Upper lobe of left lung (tissue), 4 donors: ENCODE measurements at regions not wholly inside any gene's neighbourhood (a gene's known extent, or its start where the extent isn't known, plus 50 kb on each side); places are given as distances from the start of the nearest gene placed in this dataset.

ENCODE experiments used
- EP300 ChIP-seq, 4 donors: sonication (generic); formaldehyde crosslinking; IDR thresholded peaks; one replicate each; pipeline ENCODE4 v1.5.1; 2017; ENCODE audit warnings: antibody characterized with exemption in 4 of 4, control low read depth in 2 of 4
- POLR2A ChIP-seq, 4 donors: fragments of 450-650 bp; IDR thresholded peaks; one replicate each; pipeline ENCODE4 v1.5.1; 2016 to 2017; ENCODE audit warnings: antibody characterized with exemption in 4 of 4, mild to moderate bottlenecking in 2 of 4
- TF ChIP-seq, protein P1 (sequence below), 6 experiments: fragments of 450-650 bp in 4 of 6; fragments of 200-600 bp in 2 of 6; sonication (generic) in 2 of 6; IDR thresholded peaks; one replicate each; pipeline ENCODE4 v1.5.1; 2016 to 2019; ENCODE audit warnings: antibody characterized with exemption in 6 of 6

DNA sequence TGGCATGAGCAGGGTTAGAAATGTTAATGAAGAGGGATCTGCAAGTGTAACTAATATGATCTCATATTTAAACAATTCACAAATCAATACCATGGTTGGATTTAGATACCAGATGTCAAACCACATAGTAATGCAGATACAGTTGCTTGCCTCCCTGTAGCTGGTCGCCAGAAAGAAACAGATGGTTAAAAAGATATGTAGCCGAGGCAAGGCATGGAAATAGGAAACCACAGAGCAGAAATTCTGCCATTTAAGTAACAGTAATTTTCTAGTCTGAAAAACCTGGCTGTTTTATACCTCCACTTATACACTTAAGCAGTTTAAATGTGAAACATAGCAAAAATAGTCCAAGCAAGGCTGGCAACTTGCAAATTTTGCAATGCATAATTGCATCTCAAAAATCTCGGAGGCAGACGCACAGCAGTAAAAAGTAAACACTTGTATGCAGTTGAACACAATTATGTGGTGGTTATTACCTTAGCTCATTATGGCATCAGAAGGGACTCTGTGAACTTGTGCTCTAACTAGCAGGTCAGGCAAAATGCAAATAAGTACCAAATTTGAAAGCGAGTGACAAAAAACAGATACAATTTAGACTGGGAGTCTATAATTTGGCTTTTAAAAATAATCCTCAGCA, 126.8 kb downstream of the NAA11 start:
- TF ChIP-seq EP300 (IDR thresholded peaks at IDR 0.05) (no peak), POLR2A (IDR thresholded peaks at IDR 0.05) (no peak)
- TF ChIP-seq, protein P1, sequence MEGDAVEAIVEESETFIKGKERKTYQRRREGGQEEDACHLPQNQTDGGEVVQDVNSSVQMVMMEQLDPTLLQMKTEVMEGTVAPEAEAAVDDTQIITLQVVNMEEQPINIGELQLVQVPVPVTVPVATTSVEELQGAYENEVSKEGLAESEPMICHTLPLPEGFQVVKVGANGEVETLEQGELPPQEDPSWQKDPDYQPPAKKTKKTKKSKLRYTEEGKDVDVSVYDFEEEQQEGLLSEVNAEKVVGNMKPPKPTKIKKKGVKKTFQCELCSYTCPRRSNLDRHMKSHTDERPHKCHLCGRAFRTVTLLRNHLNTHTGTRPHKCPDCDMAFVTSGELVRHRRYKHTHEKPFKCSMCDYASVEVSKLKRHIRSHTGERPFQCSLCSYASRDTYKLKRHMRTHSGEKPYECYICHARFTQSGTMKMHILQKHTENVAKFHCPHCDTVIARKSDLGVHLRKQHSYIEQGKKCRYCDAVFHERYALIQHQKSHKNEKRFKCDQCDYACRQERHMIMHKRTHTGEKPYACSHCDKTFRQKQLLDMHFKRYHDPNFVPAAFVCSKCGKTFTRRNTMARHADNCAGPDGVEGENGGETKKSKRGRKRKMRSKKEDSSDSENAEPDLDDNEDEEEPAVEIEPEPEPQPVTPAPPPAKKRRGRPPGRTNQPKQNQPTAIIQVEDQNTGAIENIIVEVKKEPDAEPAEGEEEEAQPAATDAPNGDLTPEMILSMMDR (IDR thresholded peaks at IDR 0.05) = no peak
